Osteoblast (primary cell): ENCODE measurements at regions not wholly inside any gene's neighbourhood (a gene's known extent, or its start where the extent isn't known, plus 50 kb on each side); places are given as distances from the start of the nearest gene placed in this dataset.
"Not testable (repeated sequence)": the region's sequence is repeated elsewhere in the genome, so short reads cannot be mapped to it uniquely, and the experiment has no call there.

Source experiments
- DNase-seq: peaks from one replicate; pipeline ENCODE4 v3.0.0; 2011; ENCODE audit warnings: low spot score, mixed read lengths; ENCODE audit not compliant: insufficient read length; ENCODE audit errors: missing footprints
- H2AFZ ChIP-seq: 2 replicates; pipeline ENCODE4 v1.6.0; 2011; ENCODE audit warnings: mild to moderate bottlenecking, low read length
- H3K27ac ChIP-seq: 2 replicates; pipeline ENCODE4 v1.5.1; 2011; ENCODE audit warnings: mild to moderate bottlenecking, low read depth, low read length, moderate library complexity
- H3K27me3 ChIP-seq: 2 replicates; pipeline ENCODE4 v1.6.0; 2012; ENCODE audit warnings: mild to moderate bottlenecking, control low read depth, inconsistent platforms, low read length, moderate library complexity; ENCODE audit not compliant: insufficient read depth
- H3K36me3 ChIP-seq: 2 replicates; pipeline ENCODE4 v1.5.1; 2011; ENCODE audit warnings: mild to moderate bottlenecking, low read length, control low read depth, moderate library complexity; ENCODE audit not compliant: insufficient read depth
- H3K4me1 ChIP-seq: 2 replicates; pipeline ENCODE4 v1.5.1; 2011; ENCODE audit warnings: mild to moderate bottlenecking, low read length, control low read depth, moderate library complexity; ENCODE audit not compliant: insufficient read depth
- H3K4me2 ChIP-seq: 2 replicates; pipeline ENCODE4 v1.6.0; 2011; ENCODE audit warnings: mild to moderate bottlenecking, low read length; ENCODE audit not compliant: insufficient read depth
- H3K4me3 ChIP-seq: fragments of 200-600 bp; sonication (generic); 3 replicates; pipeline ENCODE4 v1.5.1; 2012; ENCODE audit warnings: mild to moderate bottlenecking, low read length, inconsistent platforms; ENCODE audit not compliant: insufficient read depth
- H3K79me2 ChIP-seq: 2 replicates; pipeline ENCODE4 v1.6.0; 2012; ENCODE audit warnings: mild to moderate bottlenecking, low read length, control low read depth, inconsistent platforms; ENCODE audit not compliant: insufficient read depth
- H3K9me3 ChIP-seq: 2 replicates; pipeline ENCODE4 v1.5.1; 2011; ENCODE audit warnings: low read depth, low read length, control low read depth
- H4K20me1 ChIP-seq: 2 replicates; pipeline ENCODE4 v1.6.0; 2012; ENCODE audit warnings: mild to moderate bottlenecking, low read length, control low read depth; ENCODE audit not compliant: insufficient read depth
- TF ChIP-seq, protein P1 (sequence below): IDR thresholded peaks from 2 replicates; pipeline ENCODE4 v1.5.1; 2011; ENCODE audit warnings: mild to moderate bottlenecking, low read depth, low read length, moderate library complexity; ENCODE audit errors: extremely low read depth

DNA sequence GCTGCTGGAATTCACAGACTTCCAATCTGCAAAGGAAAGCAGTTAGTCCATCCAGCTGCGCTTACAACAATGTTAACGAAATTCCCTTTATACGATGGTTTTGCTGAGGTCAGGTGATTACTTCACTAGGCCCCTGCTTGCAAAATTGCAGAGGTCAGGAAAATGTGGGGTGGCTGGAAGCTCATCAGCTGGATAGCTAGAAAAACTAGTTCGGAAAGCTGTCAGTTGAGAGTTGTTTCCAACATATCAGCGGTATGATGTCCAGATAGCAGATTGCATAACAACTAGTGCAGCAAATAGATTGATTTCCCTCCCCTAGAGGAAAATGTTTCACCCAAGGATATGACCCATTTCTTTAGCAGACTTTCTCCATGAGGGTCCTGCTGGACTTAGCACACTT lies 2021.1 kb upstream of the CELF4 start:
- no peaks in the 10 kb centered on the region for H3K79me2 ChIP-seq
- DNase-seq, result no peak
- H3K36me3 ChIP-seq, result no peaks in the 10 kb centered on the region
- H3K27me3 ChIP-seq, result no peaks in the 10 kb centered on the region
- no peak overlapping the region for H3K4me2 ChIP-seq
- H3K4me3 ChIP-seq, result no peak overlapping the region
- H3K4me1 ChIP-seq, result no peaks in the 10 kb centered on the region
- H3K27ac ChIP-seq, result no peak overlapping the region
- H3K9me3 ChIP-seq, result no peaks in the 10 kb centered on the region
- TF ChIP-seq, protein P1, sequence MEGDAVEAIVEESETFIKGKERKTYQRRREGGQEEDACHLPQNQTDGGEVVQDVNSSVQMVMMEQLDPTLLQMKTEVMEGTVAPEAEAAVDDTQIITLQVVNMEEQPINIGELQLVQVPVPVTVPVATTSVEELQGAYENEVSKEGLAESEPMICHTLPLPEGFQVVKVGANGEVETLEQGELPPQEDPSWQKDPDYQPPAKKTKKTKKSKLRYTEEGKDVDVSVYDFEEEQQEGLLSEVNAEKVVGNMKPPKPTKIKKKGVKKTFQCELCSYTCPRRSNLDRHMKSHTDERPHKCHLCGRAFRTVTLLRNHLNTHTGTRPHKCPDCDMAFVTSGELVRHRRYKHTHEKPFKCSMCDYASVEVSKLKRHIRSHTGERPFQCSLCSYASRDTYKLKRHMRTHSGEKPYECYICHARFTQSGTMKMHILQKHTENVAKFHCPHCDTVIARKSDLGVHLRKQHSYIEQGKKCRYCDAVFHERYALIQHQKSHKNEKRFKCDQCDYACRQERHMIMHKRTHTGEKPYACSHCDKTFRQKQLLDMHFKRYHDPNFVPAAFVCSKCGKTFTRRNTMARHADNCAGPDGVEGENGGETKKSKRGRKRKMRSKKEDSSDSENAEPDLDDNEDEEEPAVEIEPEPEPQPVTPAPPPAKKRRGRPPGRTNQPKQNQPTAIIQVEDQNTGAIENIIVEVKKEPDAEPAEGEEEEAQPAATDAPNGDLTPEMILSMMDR, result no peak
- no peaks in the 10 kb centered on the region for H4K20me1 ChIP-seq
- no peak overlapping the region for H2AFZ ChIP-seq

DNA sequence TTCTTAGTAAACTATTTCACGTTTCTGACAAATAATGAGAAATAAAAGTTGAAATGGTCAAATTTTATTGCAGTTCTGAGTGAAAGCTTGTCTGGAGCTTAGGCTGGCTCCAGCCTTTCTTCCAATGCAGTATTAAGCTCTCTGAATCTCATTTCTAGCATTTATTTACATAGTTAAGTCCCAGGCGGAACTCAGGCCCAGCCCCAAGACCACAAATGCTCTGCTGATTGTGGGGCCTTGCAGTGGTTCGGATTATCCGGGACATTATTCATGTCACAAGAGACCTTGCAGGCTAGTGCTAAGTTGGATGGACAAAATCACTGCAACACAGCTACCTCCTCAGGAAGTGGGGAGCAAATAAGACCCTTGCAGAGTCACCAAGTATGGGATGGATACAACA lies 2009.3 kb upstream of the CELF4 start:
- no peaks in the 10 kb centered on the region for H3K4me1 ChIP-seq
- no peaks in the 10 kb centered on the region for H3K36me3 ChIP-seq
- no peak overlapping the region for H2AFZ ChIP-seq
- H3K79me2 ChIP-seq, result no peaks in the 10 kb centered on the region
- no peaks in the 10 kb centered on the region for H3K9me3 ChIP-seq
- no peaks in the 10 kb centered on the region for H4K20me1 ChIP-seq
- no peaks in the 10 kb centered on the region for H3K27me3 ChIP-seq
- H3K4me2 ChIP-seq, result no peak overlapping the region
- no peak overlapping the region for H3K27ac ChIP-seq
- TF ChIP-seq, protein P1, result no peak
- no peak overlapping the region for H3K4me3 ChIP-seq
- DNase-seq, result no peak

DNA sequence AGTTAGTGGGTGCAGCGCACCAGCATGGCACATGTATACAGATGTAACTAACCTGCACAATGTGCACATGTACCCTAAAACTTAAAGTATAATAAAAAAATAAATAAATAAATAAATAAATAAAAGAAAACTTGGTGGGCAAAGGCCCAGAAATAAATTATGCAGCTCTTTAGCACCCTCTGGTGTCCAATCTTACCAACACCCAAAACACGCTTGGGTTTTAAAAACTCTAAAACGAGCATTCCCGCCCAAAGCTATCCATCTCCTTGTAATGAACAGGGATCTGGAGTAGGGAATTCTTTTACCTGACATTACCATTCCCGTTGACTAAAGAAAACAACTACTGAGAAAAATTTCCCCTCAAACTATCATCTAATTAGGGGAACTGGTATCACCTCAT lies 2005.9 kb upstream of the CELF4 start:
- no peak for DNase-seq
- Histone ChIP-seq H3K27ac (no peak overlapping the region), H4K20me1 (no peaks in the 10 kb centered on the region), H3K27me3 (no peaks in the 10 kb centered on the region), H3K36me3 (no peaks in the 10 kb centered on the region), H3K79me2 (no peaks in the 10 kb centered on the region), H3K4me2 (no peak overlapping the region), H3K9me3 (no peaks in the 10 kb centered on the region), H2AFZ (no peak overlapping the region), H3K4me1 (no peaks in the 10 kb centered on the region), H3K4me3 (no peak overlapping the region)
- TF ChIP-seq, protein P1, result peak; percentile 28

DNA sequence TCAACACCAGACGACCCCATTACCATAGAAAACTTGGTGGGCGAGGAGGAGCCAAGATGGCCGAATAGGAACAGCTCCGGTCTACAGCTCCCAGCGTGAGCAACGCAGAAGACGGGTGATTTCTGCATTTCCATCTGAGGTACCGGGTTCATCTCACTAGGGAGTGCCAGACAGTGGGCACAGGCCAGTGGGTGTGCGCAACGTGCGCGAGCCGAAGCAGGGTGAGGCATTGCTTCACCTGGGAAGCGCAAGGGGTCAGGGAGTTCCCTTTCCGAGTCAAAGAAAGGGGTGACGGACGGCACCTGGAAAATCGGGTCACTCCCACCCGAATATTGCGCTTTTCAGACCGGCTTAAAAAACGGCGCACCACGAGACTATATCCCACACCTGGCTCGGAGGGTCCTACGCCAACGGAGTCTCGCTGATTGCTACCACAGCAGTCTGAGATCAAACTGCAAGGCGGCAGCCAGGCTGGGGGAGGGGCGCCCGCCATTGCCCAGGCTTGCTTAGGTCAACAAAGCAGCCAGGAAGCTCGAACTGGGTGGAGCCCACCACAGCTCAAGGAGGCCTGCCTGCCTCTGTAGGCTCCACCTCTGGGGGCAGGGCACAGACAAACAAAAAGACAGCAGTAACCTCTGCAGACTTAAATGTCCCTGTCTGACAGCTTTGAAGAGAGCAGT lies 2000.1 kb upstream of the CELF4 start:
- not testable (repeated sequence) for H4K20me1 ChIP-seq, H3K27ac ChIP-seq, H3K4me1 ChIP-seq, H3K36me3 ChIP-seq, H3K27me3 ChIP-seq, H3K79me2 ChIP-seq, DNase-seq, H2AFZ ChIP-seq, H3K9me3 ChIP-seq, H3K4me2 ChIP-seq, H3K4me3 ChIP-seq
